Nucleus accumbens (tissue), 56 donors: ENCODE measurements at regions not wholly inside any gene's neighbourhood (a gene's known extent, or its start where the extent isn't known, plus 50 kb on each side); places are given as distances from the start of the nearest gene placed in this dataset.

Source experiments
- DNase-seq, 56 donors: peaks; one replicate each; lab custom pipeline; 2025; lab: John Stamatoyannopoulos, UW

DNA sequence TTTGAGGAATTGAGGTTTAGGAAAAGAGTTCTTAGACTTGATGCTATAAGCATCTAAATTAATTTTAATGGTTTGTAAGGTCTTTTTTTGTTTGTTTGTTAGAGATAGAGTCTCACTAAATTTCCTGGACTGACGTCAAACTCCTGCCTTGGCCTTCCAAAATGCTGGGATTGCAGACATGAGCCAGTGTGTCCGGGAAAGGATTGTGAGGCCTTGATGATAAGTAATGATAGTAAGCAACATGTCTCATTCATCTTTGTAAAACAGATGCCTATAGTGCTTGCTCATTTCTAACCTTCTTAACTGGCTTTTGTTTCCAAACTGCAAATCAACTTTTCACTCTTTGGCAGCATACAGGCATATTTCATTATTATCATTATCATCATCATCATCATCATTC lies 176.0 kb upstream of the KCND2 start:
- no peak for DNase-seq

GRCh38 chr7:120097774-120098173 lies 175.2 kb upstream of the KCND2 start:
- no peak for DNase-seq

GRCh38 chr7:120108376-120108775 lies 164.6 kb upstream of the KCND2 start:
- no peak for DNase-seq

DNA sequence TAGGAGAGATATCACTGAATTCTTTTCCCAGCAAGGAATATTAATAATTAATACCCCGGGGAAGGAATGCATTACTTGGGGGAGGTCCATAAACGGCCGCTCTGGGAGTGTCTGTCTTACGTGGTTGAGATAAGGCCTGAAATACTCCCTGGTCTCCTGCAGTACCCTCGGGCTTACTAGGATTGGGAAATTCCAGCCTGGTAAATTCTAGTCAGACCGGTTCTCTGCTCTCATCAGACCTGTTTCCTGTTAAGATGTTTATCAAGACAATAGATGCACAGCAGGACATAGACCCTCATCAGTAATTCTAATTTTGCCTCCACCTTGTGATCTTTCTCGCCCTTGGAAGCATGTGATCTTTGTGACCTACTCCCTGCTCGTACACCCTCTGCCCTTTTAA lies 162.8 kb upstream of the KCND2 start:
- no peak for DNase-seq

GRCh38 chr7:120114626-120115025 lies 158.3 kb upstream of the KCND2 start:
- no peak for DNase-seq

DNA sequence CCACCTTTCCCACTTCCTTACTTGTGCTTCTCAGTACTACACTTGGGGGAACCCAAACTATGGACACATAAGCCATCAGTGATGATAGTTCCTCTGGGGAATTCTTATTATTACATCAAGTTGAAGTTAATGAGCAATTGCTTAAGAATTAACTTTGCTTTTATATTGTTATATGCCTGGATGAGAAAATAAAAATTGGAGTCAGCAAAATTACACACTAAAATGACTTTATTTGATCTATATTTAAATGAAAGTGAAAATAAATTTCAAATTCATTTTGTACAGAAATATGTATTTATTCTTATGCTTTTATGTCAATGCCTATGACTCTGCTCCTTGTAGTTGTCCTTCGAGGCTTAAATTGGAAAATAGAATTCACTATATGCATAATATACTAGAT lies 149.4 kb upstream of the KCND2 start:
- no peak for DNase-seq

DNA sequence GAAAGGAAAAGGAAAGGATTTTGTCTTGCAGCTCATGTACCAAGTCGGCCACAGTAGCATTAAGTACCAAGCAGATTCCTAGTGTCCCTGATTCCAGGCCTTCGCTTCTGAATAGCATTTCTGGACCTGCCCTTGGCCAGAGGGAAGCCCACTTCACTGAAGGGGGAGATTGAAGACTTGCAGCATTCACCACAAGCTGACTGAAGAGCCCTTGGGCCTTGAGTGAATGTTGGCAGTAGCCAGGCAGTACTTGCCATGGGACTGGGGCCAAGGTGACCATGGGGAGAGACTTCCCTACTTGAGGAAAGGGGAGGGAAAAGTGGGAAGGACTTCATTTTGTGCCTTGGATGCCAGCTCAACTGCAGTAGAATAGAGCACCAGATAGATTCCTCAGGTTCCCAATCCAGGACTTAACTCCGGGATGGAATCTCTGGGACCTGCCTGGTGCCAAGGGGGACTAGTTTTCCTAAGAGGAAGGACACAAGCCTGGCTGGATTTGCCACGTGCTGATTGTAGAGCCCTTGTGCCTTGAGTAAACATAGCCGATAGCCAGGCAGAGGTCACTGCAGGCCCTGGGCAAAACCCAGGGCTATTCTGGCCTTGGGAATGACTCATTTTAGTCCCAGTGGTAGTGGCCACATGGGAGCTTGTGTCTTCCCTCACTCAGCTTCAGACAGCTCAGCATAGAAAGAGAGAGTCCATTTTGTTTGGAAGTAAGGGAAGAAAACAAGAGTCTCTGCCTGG lies 141.7 kb upstream of the KCND2 start:
- no peak for DNase-seq

DNA sequence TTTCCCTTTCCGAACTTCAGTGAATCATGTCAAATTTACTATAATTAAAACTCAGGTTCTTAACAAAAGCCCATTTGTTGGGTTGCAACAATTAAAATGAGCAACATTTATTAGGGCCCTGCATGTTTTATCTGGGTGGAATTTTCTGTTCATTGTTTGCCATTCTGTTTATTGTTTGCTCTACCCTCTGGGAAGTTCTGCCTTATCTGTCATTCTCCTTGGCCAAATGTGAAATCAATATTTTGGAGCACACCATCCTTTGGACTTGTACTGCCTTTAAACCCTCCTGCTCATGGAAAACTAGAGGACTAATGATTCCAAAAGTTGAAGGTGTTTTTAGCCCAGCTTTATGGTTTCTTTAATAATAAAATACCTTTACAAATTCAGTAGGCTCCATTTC lies 134.5 kb upstream of the KCND2 start:
- no peak for DNase-seq

DNA sequence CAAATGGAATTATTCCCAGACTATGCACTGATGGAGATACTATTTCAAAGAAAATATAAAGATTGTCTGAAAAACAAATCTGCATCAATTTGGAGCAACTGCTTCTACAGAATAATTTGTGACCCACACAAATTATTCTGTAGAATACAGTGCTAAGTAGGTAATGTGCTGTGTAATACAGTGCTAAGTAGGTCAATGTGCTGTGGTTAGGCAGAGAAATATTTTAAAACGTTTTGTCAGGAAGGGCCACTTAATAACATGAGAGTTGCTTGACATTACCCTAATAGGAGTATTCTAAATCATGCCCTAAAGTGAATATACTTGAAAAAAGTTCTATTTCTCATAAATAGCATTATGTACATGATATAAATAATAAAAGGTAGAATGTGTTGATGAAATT lies 116.5 kb upstream of the KCND2 start:
- no peak for DNase-seq

DNA sequence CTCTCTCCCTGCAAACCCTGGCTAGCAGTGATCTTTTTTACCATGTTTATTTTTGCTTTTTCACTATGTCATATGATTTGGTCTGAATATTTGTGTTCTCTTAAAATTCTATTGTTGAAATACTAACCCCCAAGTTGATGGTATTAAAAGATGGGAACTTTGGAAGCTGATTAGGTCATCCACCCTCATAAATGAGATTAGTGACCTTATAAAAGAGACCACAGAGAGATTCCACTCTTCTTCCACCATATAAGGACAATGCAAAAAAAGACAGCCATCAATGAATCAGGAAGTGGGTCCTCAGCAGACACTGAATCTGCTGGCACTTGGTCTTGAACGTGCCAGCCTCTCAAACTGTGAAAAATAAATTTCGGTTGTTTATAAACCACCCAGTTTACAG lies 112.8 kb upstream of the KCND2 start:
- no peak for DNase-seq

- no peak for DNase-seq
Measured at GRCh38 chr7:120163449-120163848, 109.5 kb upstream of the KCND2 start.

GRCh38 chr7:120165227-120165626 lies 107.7 kb upstream of the KCND2 start:
- DNase-seq: no peak

DNA sequence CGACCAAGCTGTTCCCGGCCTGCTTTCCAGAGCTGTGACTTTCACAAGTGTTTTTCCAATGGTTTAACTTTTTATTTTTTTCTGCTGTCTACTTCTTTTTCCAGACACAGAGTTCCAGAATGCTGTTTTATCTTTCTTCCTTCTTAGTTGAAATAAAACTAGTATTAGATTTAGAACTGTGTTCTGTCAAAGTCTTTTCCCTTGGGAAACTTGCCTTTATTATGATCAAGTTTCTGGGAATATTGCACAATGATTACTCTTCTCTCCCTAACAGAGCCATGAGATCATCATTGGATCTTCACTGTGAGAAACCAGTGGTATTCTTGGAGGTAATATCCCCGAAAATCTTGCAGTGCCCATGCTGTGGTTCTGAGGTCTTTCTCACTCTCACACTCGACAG lies 104.9 kb upstream of the KCND2 start:
- no peak for DNase-seq

- no peak for DNase-seq
Measured at GRCh38 chr7:120169996-120170783, 102.8 kb upstream of the KCND2 start.

GRCh38 chr7:120170834-120171233 lies 102.1 kb upstream of the KCND2 start:
- DNase-seq: no peak

- DNase-seq: no peak
Measured at GRCh38 chr7:120171406-120171805, 101.6 kb upstream of the KCND2 start.

DNA sequence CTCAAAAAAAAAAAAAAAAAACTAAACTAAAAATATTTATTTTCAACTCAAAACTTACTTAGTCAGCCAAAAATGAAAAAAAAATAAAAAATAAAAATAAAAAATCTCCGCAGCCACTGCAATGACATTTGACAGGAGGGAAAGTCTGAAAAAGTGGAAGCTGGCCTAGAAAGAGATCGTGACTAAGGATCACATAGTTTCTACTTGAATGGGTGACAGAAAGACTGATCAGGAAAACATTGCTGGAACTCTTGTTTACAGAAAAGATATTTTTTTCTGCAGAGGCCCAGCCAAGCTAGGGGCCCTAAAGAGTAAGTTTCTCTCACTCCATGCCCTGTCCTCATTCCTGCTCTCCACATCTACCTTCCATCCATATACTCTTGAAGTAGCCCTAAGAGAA lies 92.8 kb upstream of the KCND2 start:
- DNase-seq: no peak

DNA sequence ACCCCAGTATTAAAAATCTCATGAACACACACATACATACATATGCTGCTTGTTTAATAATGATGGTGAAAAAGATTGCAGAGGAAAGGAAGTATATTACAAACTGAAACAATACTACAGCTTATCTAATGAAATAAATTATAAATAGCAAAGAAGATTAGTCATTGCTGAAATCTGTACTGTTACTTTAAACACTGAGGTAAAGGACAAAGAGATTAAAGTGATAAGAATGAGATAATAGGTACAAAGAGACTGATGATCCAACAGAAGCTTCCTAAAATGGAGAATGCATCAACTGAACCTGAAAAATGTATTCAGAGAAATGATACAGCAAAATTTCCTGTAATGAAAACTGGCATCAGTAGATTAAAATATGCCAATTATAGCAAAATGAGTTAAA lies 91.5 kb upstream of the KCND2 start:
- DNase-seq: no peak

DNA sequence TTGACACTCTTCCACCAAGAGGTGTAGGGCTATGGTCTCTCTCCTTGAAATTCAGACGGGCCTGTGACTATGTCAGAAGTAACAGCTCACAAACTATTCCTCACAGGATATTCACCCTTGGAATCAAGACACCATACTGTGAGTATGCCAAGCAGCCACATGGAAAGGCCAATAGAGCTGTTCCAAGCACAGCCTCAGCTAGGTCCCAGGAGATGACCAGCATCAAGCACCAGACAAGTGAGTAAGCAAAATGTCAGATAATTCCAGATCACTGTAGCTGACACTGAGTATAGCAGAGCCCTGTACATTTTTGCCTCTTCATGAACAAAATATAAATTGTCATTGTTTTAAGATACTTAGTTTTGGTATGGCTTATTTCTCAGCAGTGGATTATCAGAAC lies 88.1 kb upstream of the KCND2 start:
- no peak for DNase-seq

GRCh38 chr7:120185940-120186682 lies 86.9 kb upstream of the KCND2 start:
- no peak for DNase-seq

DNA sequence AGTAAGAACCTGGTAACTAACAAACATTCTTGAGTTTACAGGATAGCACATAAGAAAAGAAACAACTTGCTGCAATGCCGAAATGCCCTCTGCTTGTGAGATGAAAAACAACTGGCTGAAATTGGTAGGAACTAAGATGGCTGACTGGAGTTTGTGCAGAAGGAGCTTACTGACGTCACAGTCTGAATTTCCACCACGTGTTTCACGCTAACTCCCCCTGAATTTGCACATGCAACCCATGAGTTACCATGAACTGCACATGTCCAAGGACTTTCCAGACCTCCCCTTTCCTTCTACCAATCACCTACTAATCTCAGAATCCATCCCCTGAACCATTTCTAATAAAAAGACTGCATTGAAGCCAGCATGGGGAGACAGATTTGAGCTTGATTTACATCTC lies 86.3 kb upstream of the KCND2 start:
- DNase-seq: no peak

GRCh38 chr7:120189623-120190022 lies 83.4 kb upstream of the KCND2 start:
- no peak for DNase-seq
